ENCODE measurements at regions not wholly inside any gene's neighbourhood (a gene's known extent, or its start where the extent isn't known, plus 50 kb on each side); places are given as distances from the start of the nearest gene placed in this dataset.

DNA sequence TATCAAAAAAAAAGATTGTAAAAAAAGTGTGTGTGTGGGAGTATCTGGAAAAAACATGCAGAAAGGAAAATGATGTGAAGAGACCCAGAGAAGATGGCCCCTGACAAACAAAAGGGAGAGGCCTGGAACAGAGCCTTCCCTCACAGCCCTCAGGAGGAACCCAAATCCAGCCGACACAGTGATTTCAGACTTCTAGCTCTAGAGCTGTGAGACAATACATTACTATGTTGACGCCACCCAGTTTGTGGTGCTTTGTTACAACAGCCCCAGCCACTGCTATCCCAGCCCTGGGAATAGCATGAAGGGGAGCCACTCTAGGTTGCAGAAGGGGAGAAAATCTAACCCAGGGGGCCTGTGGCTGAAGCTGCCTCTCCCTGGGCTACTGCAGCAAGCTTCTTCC, 59.0 kb upstream of the ZBTB7C start:
- WGBS, 2 donors: 72 to 85% methylated on average over 2 of the region's 2 CpGs
- H3K4me3 ChIP-seq (ENCODE audit: low read depth, poor library complexity, severe bottlenecking): no peak overlapping the region
- TF ChIP-seq, protein P1, sequence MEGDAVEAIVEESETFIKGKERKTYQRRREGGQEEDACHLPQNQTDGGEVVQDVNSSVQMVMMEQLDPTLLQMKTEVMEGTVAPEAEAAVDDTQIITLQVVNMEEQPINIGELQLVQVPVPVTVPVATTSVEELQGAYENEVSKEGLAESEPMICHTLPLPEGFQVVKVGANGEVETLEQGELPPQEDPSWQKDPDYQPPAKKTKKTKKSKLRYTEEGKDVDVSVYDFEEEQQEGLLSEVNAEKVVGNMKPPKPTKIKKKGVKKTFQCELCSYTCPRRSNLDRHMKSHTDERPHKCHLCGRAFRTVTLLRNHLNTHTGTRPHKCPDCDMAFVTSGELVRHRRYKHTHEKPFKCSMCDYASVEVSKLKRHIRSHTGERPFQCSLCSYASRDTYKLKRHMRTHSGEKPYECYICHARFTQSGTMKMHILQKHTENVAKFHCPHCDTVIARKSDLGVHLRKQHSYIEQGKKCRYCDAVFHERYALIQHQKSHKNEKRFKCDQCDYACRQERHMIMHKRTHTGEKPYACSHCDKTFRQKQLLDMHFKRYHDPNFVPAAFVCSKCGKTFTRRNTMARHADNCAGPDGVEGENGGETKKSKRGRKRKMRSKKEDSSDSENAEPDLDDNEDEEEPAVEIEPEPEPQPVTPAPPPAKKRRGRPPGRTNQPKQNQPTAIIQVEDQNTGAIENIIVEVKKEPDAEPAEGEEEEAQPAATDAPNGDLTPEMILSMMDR (IDR thresholded peaks at IDR 0.05): no peak
- no peak for TF ChIP-seq POLR2A (IDR thresholded peaks at IDR 0.05)
- intact Hi-C loops (cut with DNase I; ENCODE audit: low total_unique reads): no loop called here
- DNase-seq (ENCODE audit: low spot score in 2 of 2): no peak

GRCh38 chr18:48467231-48467630, 58.0 kb upstream of the ZBTB7C start:
- intact Hi-C loops (cut with DNase I; ENCODE audit: low total_unique reads): no loop called here
- WGBS, 2 donors: 80 to 82% methylated on average over 6 of the region's 6 CpGs
- TF ChIP-seq, protein P1 (IDR thresholded peaks at IDR 0.05): no peak
- TF ChIP-seq POLR2A (IDR thresholded peaks at IDR 0.05): no peak
- no peak overlapping the region for H3K4me3 ChIP-seq (ENCODE audit: low read depth, poor library complexity, severe bottlenecking)
- no peak for DNase-seq (ENCODE audit: low spot score in 2 of 2)

- H3K4me3 ChIP-seq (ENCODE audit: low read depth, poor library complexity, severe bottlenecking): no peak overlapping the region
- DNase-seq (ENCODE audit: low spot score in 2 of 2): no peak
- TF ChIP-seq, protein P1 (IDR thresholded peaks at IDR 0.05): no peak
- TF ChIP-seq POLR2A (IDR thresholded peaks at IDR 0.05): no peak
- intact Hi-C loops (cut with DNase I; ENCODE audit: low total_unique reads): no loop called here
- 91 to 92% methylated on average over 1 of the region's 1 CpG for WGBS, 2 donors
Observed at GRCh38 chr18:48462510-48462909, 53.3 kb upstream of the ZBTB7C start.

- H3K4me3 ChIP-seq (ENCODE audit: low read depth, poor library complexity, severe bottlenecking): no peak overlapping the region
- no peak for DNase-seq (ENCODE audit: low spot score in 2 of 2)
- TF ChIP-seq POLR2A (IDR thresholded peaks at IDR 0.05): no peak
- TF ChIP-seq, protein P1 (IDR thresholded peaks at IDR 0.05): no peak
- 75 to 78% methylated on average over 3 of the region's 3 CpGs for WGBS, 2 donors
- intact Hi-C loops (cut with DNase I; ENCODE audit: low total_unique reads): no loop called here
Observed at GRCh38 chr18:48460929-48461583, 51.9 kb upstream of the ZBTB7C start.

DNA sequence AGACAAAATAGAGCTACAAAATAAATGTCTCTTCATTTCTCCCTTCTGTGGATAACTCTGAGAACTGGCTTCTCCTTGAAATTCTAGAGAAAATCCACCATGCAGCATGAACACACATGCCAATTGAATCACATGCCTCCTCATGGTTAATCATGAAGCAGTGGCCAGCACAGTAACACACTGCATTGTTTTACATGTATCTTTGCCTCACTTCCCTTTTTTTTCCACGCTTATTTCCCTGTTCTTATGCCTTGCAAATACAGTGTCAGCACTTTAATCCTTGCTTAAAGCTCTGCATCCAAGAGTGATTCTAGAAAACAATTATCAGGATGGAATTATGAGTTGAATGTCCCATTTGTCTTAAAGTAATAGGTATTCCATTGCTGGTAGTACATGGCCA, 50.3 kb upstream of the ZBTB7C start:
- 72 to 89% methylated on average over 1 of the region's 1 CpG for WGBS, 2 donors
- intact Hi-C loops (cut with DNase I; ENCODE audit: low total_unique reads): no loop called here
- no peak for DNase-seq (ENCODE audit: low spot score in 2 of 2)
- H3K4me3 ChIP-seq (ENCODE audit: low read depth, poor library complexity, severe bottlenecking): no peak overlapping the region
- no peak for TF ChIP-seq POLR2A (IDR thresholded peaks at IDR 0.05)
- TF ChIP-seq, protein P1 (IDR thresholded peaks at IDR 0.05): no peak

DNA sequence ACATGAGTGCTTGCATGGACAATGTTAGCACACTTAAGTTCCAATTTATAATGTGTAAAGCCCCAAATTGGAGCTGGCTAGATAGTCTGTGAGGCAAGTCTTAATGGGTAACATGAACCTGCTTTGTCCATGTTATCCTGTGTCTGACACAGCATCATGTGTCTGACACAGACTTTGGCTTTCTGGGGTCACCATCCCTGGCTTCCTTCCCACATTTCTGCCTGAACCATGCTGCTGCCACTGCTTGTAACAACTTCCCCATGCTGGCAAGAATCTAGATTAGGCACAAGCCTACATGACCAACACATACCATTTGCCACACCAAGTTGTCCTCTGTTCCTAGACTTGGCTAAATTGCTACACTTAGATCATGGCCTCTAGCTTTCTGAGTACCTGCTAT, 49.8 kb upstream of the ZBTB7C start:
- no peak for DNase-seq (ENCODE audit: low spot score in 2 of 2)
- intact Hi-C loops (cut with DNase I; ENCODE audit: low total_unique reads): no loop called here
- TF ChIP-seq POLR2A (IDR thresholded peaks at IDR 0.05): no peak
- TF ChIP-seq, protein P1 (IDR thresholded peaks at IDR 0.05): no peak

More for the DNA sequence above, 49.8 kb upstream of the ZBTB7C start:
- H3K4me3 ChIP-seq (ENCODE audit: low read depth, poor library complexity, severe bottlenecking): no peak overlapping the region

Data from lower leg skin (tissue), 4 donors.